Neural progenitor cell (in vitro differentiated cells): ENCODE measurements at regions not wholly inside any gene's neighbourhood (a gene's known extent, or its start where the extent isn't known, plus 50 kb on each side); places are given as distances from the start of the nearest gene placed in this dataset.
"Not testable (repeated sequence)": the region's sequence is repeated elsewhere in the genome, so short reads cannot be mapped to it uniquely, and the experiment has no call there.

ENCODE experiments used
- DNase-seq: peaks from one replicate; pipeline ENCODE4 v3.0.0-alpha.2; 2016; ENCODE audit warnings: low spot score
- H2AFZ ChIP-seq: fragments of 200-600 bp; sonication (generic); replicated peaks from 2 replicates; pipeline ENCODE4 v1.6.1; 2016; ENCODE audit warnings: antibody characterized with exemption
- H3F3A ChIP-seq: fragments of 200-600 bp; sonication (generic); 2 replicates; pipeline ENCODE4 v1.6.1; 2016; ENCODE audit warnings: antibody characterized with exemption, low read depth
- H3K27ac ChIP-seq: fragments of 200-600 bp; sonication (generic); 2 replicates; pipeline ENCODE4 v1.5.1; 2016; ENCODE audit warnings: mild to moderate bottlenecking
- H3K27me3 ChIP-seq: fragments of 200-600 bp; sonication (generic); 2 replicates; pipeline ENCODE4 v1.6.1; 2016; ENCODE audit warnings: mild to moderate bottlenecking, moderate library complexity
- H3K36me3 ChIP-seq: fragments of 200-600 bp; sonication (generic); 2 replicates; pipeline ENCODE4 v1.5.1; 2016
- H3K4me1 ChIP-seq: fragments of 200-600 bp; sonication (generic); 2 replicates; pipeline ENCODE4 v1.6.1; 2016; ENCODE audit warnings: mixed run types
- H3K4me2 ChIP-seq: fragments of 200-600 bp; sonication (generic); 2 replicates; pipeline ENCODE4 v1.6.1; 2016
- H3K4me3 ChIP-seq: fragments of 200-600 bp; sonication (generic); 2 replicates; pipeline ENCODE4 v1.5.1; 2016
- H3K79me2 ChIP-seq: fragments of 200-600 bp; sonication (generic); 2 replicates; pipeline ENCODE4 v1.6.1; 2016; ENCODE audit warnings: low read depth
- H3K9ac ChIP-seq: fragments of 200-600 bp; sonication (generic); 2 replicates; pipeline ENCODE4 v1.6.1; 2016
- H3K9me3 ChIP-seq: fragments of 200-600 bp; sonication (generic); 2 replicates; pipeline ENCODE4 v1.5.1; 2016; ENCODE audit warnings: low read depth
- H4K20me1 ChIP-seq: fragments of 200-600 bp; sonication (generic); 2 replicates; pipeline ENCODE4 v1.6.1; 2016; ENCODE audit warnings: low read depth
- H3K27ac Mint-ChIP-seq: 3 replicates; pipeline ENCODE4 v1.8.0; 2021; ENCODE audit warnings: mixed read lengths
- H3K27me3 Mint-ChIP-seq: 2 replicates; pipeline ENCODE4 v1.8.0; 2022; ENCODE audit warnings: low read depth, mild to moderate bottlenecking, inconsistent platforms, moderate library complexity, mixed read lengths; ENCODE audit not compliant: insufficient read depth
- H3K36me3 Mint-ChIP-seq: 3 replicates; pipeline ENCODE4 v1.8.0; 2021; ENCODE audit warnings: mixed read lengths
- H3K4me1 Mint-ChIP-seq: 3 replicates; pipeline ENCODE4 v1.8.0; 2021; ENCODE audit warnings: mixed read lengths
- H3K4me3 Mint-ChIP-seq: 3 replicates; pipeline ENCODE4 v1.8.0; 2021; ENCODE audit warnings: mild to moderate bottlenecking, moderate library complexity, mixed read lengths
- H3K9me3 Mint-ChIP-seq: 3 replicates; pipeline ENCODE4 v1.8.0; 2020; ENCODE audit warnings: mixed read lengths
- EZH2 ChIP-seq: fragments of 200-600 bp; sonication (generic); IDR thresholded peaks from 2 replicates; pipeline ENCODE4 v1.6.1; 2017; ENCODE audit warnings: antibody characterized with exemption, mild to moderate bottlenecking, moderate library complexity
- EZH2phosphoT487 ChIP-seq: fragments of 200-600 bp; sonication (generic); IDR thresholded peaks from 2 replicates; pipeline ENCODE4 v1.6.1; 2017; ENCODE audit warnings: antibody characterized with exemption
- TF ChIP-seq, protein P1 (sequence below): fragments of 200-600 bp; sonication (generic); IDR thresholded peaks from 2 replicates; pipeline ENCODE4 v1.5.1; 2017; ENCODE audit warnings: antibody characterized with exemption, mild to moderate bottlenecking

DNA sequence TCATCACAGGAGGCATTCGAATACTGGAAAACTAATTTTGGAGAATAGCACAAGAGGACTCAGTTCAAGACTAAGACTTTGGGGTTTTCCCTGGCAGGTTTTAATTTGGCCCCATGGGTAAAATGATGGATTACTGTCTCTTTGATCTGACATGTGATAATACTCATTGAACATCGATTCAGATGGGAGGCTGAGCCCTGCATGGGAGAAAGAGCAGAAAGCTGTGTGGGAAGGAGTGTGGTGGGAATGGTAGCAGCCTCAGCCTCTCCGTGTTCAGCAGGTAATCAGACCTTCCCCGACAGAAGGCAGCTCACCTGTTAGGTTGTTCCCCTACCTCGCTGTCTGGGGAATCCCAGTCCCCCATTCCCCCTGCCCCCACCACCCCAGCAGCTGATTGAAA, 124.7 kb upstream of the TNRC6C start:
- TF ChIP-seq EZH2 (no peak), EZH2phosphoT487 (no peak)
- TF ChIP-seq, protein P1, sequence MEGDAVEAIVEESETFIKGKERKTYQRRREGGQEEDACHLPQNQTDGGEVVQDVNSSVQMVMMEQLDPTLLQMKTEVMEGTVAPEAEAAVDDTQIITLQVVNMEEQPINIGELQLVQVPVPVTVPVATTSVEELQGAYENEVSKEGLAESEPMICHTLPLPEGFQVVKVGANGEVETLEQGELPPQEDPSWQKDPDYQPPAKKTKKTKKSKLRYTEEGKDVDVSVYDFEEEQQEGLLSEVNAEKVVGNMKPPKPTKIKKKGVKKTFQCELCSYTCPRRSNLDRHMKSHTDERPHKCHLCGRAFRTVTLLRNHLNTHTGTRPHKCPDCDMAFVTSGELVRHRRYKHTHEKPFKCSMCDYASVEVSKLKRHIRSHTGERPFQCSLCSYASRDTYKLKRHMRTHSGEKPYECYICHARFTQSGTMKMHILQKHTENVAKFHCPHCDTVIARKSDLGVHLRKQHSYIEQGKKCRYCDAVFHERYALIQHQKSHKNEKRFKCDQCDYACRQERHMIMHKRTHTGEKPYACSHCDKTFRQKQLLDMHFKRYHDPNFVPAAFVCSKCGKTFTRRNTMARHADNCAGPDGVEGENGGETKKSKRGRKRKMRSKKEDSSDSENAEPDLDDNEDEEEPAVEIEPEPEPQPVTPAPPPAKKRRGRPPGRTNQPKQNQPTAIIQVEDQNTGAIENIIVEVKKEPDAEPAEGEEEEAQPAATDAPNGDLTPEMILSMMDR = no peak
- Histone ChIP-seq H4K20me1 (no peaks in the 10 kb centered on the region), H3K27me3 (no peaks in the 10 kb centered on the region), H3F3A (peaks cover 35% of the 10 kb centered on the region), H3K9me3 (no peaks in the 10 kb centered on the region), H3K4me2 (no peak overlapping the region), H3K9ac (no peak overlapping the region), H3K79me2 (no peaks in the 10 kb centered on the region), H3K27ac (no peak overlapping the region), H3K36me3 (no peaks in the 10 kb centered on the region), H2AFZ (no peak overlapping the region), H3K4me3 (no peak overlapping the region), H3K4me1 (peaks cover 39% of the 10 kb centered on the region)
- Mint-ChIP-seq H3K27me3 (peaks cover 12% of the 10 kb centered on the region), H3K4me1 (peaks cover 67% of the 10 kb centered on the region), H3K36me3 (no peaks in the 10 kb centered on the region), H3K9me3 (peaks cover 1% of the 10 kb centered on the region), H3K27ac (no peak overlapping the region), H3K4me3 (no peak overlapping the region)
- DNase-seq = no peak

DNA sequence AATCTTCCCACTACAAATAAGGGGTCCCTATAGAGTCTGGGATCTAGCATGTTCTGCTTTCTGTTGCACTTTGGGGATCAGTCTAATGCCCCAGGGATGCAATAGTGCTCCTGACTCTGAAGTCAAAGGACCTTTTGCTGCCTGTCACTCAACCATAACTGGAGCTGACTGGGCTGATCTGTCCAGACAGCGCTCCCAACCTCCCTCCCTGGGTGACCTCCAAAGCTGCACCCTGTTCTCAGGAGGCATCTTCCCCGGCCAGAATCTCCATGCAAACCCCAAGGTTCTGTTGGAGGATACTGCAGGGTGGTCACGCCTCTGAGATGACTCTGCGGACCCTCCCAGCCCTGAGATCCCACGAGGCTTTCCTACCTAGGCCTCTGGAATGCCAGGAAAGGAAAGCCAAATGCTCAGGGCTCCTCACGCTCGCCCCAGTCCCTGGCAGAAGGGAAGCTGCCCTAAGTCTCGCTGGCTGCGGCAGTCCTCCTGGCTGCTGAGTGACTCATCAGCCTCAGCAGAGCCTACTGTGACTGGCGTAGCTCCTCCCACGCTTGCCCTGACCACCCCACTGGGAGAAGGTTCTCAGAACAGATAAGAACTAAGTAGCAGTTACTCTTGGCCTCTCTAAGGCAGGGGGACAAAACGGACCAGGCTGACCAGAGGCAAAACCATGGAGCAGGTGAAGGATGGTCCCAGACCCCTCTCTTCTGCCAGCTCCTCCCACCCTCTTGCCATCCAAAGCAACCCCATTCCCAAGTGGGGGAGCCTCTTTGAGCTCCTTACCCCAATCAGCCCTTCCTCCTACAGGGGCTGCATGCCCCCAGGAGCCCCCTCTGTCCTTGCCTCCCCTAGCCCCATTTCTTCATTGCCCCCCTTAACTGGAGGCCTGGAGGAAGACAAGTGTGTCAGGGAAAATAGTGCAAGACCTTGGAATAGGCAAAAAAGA, 124.1 kb upstream of the TNRC6C start:
- Histone ChIP-seq H3K9ac (no peak overlapping the region), H3K4me3 (no peak overlapping the region), H3K79me2 (no peaks in the 10 kb centered on the region), H3F3A (peaks cover 28% of the 10 kb centered on the region), H4K20me1 (no peaks in the 10 kb centered on the region), H3K27me3 (no peaks in the 10 kb centered on the region), H3K36me3 (no peaks in the 10 kb centered on the region), H3K4me2 (no peak overlapping the region), H3K4me1 (peaks cover 36% of the 10 kb centered on the region), H2AFZ (peak overlapping the region; percentile 0), H3K27ac (no peak overlapping the region), H3K9me3 (no peaks in the 10 kb centered on the region)
- Mint-ChIP-seq H3K27me3 (peaks cover 6% of the 10 kb centered on the region), H3K4me1 (peaks cover 63% of the 10 kb centered on the region), H3K27ac (peak overlapping the region; percentile 93), H3K9me3 (peaks cover 1% of the 10 kb centered on the region), H3K4me3 (peak overlapping the region; percentile 16), H3K36me3 (no peaks in the 10 kb centered on the region)
- TF ChIP-seq EZH2phosphoT487 (no peak), EZH2 (no peak)
- TF ChIP-seq, protein P1 = no peak
- DNase-seq = peak; percentile 39

DNA sequence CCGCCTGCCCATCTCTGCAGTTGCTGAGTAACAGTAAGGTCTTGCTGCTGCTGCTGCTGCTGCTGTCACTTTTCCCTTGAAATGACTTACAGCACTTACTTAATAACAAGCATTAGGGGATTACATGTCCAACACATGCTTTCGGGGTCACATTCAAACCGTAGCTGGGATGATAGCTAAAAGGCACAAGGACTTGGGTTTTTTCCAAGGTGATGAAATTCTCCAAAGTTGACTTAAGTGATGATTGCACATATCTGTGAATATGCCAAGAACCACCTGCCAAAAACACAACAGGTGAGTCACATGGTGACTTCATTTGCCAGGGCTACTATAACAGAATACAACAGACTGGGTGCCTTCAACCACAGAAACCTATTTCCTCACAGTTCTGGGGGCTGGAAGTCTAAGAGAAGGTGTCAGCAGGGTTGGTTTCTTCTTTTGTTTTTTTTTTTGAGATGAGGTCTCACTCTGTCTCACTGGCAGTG, 121.9 kb upstream of the TNRC6C start:
- no peak for TF ChIP-seq EZH2
- TF ChIP-seq EZH2phosphoT487 = no peak
- TF ChIP-seq, protein P1 = no peak
- no peak overlapping the region for H3K4me3 ChIP-seq
- no peak overlapping the region for H2AFZ ChIP-seq
- Mint-ChIP-seq H3K36me3 (no peaks in the 10 kb centered on the region), H3K4me1 (peaks cover 41% of the 10 kb centered on the region), H3K9me3 (peaks cover 1% of the 10 kb centered on the region), H3K4me3 (no peak overlapping the region), H3K27ac (no peak overlapping the region), H3K27me3 (peaks cover 3% of the 10 kb centered on the region)
- no peaks in the 10 kb centered on the region for H3K9me3 ChIP-seq
- peaks cover 15% of the 10 kb centered on the region for H3K4me1 ChIP-seq
- no peak overlapping the region for H3K4me2 ChIP-seq
- H3F3A ChIP-seq = peaks cover 6% of the 10 kb centered on the region
- H3K27me3 ChIP-seq = no peaks in the 10 kb centered on the region
- no peak overlapping the region for H3K27ac ChIP-seq
- no peak overlapping the region for H3K9ac ChIP-seq
- DNase-seq = no peak
- H4K20me1 ChIP-seq = no peaks in the 10 kb centered on the region
- no peaks in the 10 kb centered on the region for H3K79me2 ChIP-seq
- H3K36me3 ChIP-seq = no peaks in the 10 kb centered on the region

DNA sequence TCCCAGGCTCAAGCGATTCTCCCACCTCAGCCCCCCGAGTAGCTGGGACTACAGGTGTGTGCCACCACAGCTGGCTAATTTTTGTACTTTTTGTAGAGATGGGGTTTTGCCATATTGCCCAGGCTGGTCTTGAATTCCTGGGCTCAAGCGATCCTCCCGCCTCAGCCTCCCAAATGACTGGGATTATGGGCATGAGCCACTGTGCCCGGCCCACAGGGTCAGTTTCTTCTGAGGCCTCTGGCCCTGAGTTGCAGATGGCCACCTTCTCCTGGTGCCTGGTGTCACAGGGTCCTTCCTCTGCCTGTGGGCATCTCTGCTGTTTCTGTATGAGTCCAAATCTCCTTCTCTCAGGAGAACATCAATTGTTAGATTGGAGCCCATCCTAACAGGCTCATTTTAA, 121.4 kb upstream of the TNRC6C start:
- not testable (repeated sequence) for H3K27me3 ChIP-seq, H3K4me3 Mint-ChIP-seq, H3K36me3 Mint-ChIP-seq, H3K9me3 Mint-ChIP-seq, H3K9me3 ChIP-seq, H3K9ac ChIP-seq, H3K27me3 Mint-ChIP-seq, H2AFZ ChIP-seq, H3K27ac ChIP-seq, H3K27ac Mint-ChIP-seq, H3F3A ChIP-seq, H4K20me1 ChIP-seq, H3K36me3 ChIP-seq, DNase-seq, H3K79me2 ChIP-seq, H3K4me2 ChIP-seq, H3K4me3 ChIP-seq
- H3K4me1 ChIP-seq = peaks cover 10% of the 10 kb centered on the region
- H3K4me1 Mint-ChIP-seq = peaks cover 37% of the 10 kb centered on the region
